Muscle layer of colon (tissue), 2 donors: ENCODE measurements at regions not wholly inside any gene's neighbourhood (a gene's known extent, or its start where the extent isn't known, plus 50 kb on each side); places are given as distances from the start of the nearest gene placed in this dataset.
A peak's percentile ranks its signal among the peaks of the same experiment; 100 is the strongest.
"Not testable (repeated sequence)": the region's sequence is repeated elsewhere in the genome, so short reads cannot be mapped to it uniquely, and the experiment has no call there.

Experiments used
- H3K27ac ChIP-seq: one replicate; pipeline ENCODE4 v1.7.0; 2013; ENCODE audit warnings: low read depth, mild to moderate bottlenecking, low read length, moderate library complexity
- H3K27me3 ChIP-seq, 2 donors: one replicate each; pipeline ENCODE4 v1.7.0; 2013; ENCODE audit warnings: low read length in 2 of 2, mild to moderate bottlenecking in 2 of 2; ENCODE audit not compliant: insufficient read depth in 2 of 2, control insufficient read depth in 1 of 2
- H3K36me3 ChIP-seq: one replicate; pipeline ENCODE4 v1.7.0; 2013; ENCODE audit warnings: mild to moderate bottlenecking, low read length; ENCODE audit not compliant: insufficient read depth
- H3K4me1 ChIP-seq: one replicate; pipeline ENCODE4 v1.7.0; 2013; ENCODE audit warnings: mild to moderate bottlenecking, low read length; ENCODE audit not compliant: insufficient read depth
- H3K4me3 ChIP-seq, 2 donors: one replicate each; pipeline ENCODE4 v1.7.0; 2013; ENCODE audit warnings: low read length in 2 of 2, low read depth in 1 of 2, mild to moderate bottlenecking in 1 of 2, moderate library complexity in 1 of 2
- H3K9ac ChIP-seq: one replicate; pipeline ENCODE4 v1.7.0; 2013; ENCODE audit warnings: low read length
- H3K9me3 ChIP-seq: one replicate; pipeline ENCODE4 v1.7.0; 2013; ENCODE audit warnings: mild to moderate bottlenecking, low read length
- donor health status: abdominal sarcoma.
- donor health status: Adenocarcinoma of cecum.

GRCh38 chr6:157748839-157749571, 74.0 kb upstream of the SNX9 start:
- H3K27me3 ChIP-seq: no peaks in the 10 kb centered on the region
- no peaks in the 10 kb centered on the region for H3K36me3 ChIP-seq
- no peak overlapping the region for H3K4me3 ChIP-seq
- H3K9ac ChIP-seq: no peak overlapping the region
- no peak overlapping the region for H3K27ac ChIP-seq
- H3K4me1 ChIP-seq: no peaks in the 10 kb centered on the region
- H3K9me3 ChIP-seq: no peaks in the 10 kb centered on the region

- H3K9ac ChIP-seq, H3K4me1 ChIP-seq, H3K36me3 ChIP-seq, H3K27me3 ChIP-seq, H3K4me3 ChIP-seq, H3K27ac ChIP-seq, H3K9me3 ChIP-seq: not testable (repeated sequence)
Measured at GRCh38 chr6:157750973-157751372, 72.1 kb upstream of the SNX9 start.

GRCh38 chr6:157751547-157752200, 71.4 kb upstream of the SNX9 start:
- Histone ChIP-seq H3K4me1 (peaks cover 7% of the 10 kb centered on the region), H3K27me3 (no peaks in the 10 kb centered on the region), H3K9me3 (no peaks in the 10 kb centered on the region), H3K4me3 (no peak overlapping the region), H3K27ac (no peak overlapping the region), H3K36me3 (no peaks in the 10 kb centered on the region), H3K9ac (no peak overlapping the region)

GRCh38 chr6:157752879-157753278, 70.2 kb upstream of the SNX9 start:
- not testable (repeated sequence) for H3K9me3 ChIP-seq, H3K9ac ChIP-seq, H3K27me3 ChIP-seq, H3K4me3 ChIP-seq, H3K36me3 ChIP-seq, H3K27ac ChIP-seq
- peaks cover 18% of the 10 kb centered on the region for H3K4me1 ChIP-seq

GRCh38 chr6:157753291-157753690, 69.8 kb upstream of the SNX9 start:
- peaks cover 18% of the 10 kb centered on the region for H3K4me1 ChIP-seq
- H3K27me3 ChIP-seq: no peaks in the 10 kb centered on the region
- no peaks in the 10 kb centered on the region for H3K36me3 ChIP-seq
- H3K9ac ChIP-seq: no peak overlapping the region
- H3K4me3 ChIP-seq: no peak overlapping the region
- H3K27ac ChIP-seq: no peak overlapping the region
- H3K9me3 ChIP-seq: no peaks in the 10 kb centered on the region

GRCh38 chr6:157753801-157754200, 69.2 kb upstream of the SNX9 start:
- not testable (repeated sequence) for H3K9me3 ChIP-seq, H3K4me3 ChIP-seq, H3K27ac ChIP-seq, H3K36me3 ChIP-seq, H3K27me3 ChIP-seq, H3K9ac ChIP-seq
- peaks cover 18% of the 10 kb centered on the region for H3K4me1 ChIP-seq

GRCh38 chr6:157754351-157754750, 68.7 kb upstream of the SNX9 start:
- H3K27ac ChIP-seq: no peak overlapping the region
- H3K36me3 ChIP-seq: no peaks in the 10 kb centered on the region
- no peaks in the 10 kb centered on the region for H3K27me3 ChIP-seq
- H3K4me1 ChIP-seq: peaks cover 18% of the 10 kb centered on the region
- H3K9me3 ChIP-seq: no peaks in the 10 kb centered on the region
- H3K9ac ChIP-seq: no peak overlapping the region
- H3K4me3 ChIP-seq: no peak overlapping the region

GRCh38 chr6:157755032-157755745, 67.9 kb upstream of the SNX9 start:
- Histone ChIP-seq H3K4me3 (no peak overlapping the region), H3K9me3 (no peaks in the 10 kb centered on the region), H3K4me1 (peaks cover 18% of the 10 kb centered on the region), H3K9ac (no peak overlapping the region), H3K36me3 (no peaks in the 10 kb centered on the region), H3K27ac (no peak overlapping the region), H3K27me3 (no peaks in the 10 kb centered on the region)

- Histone ChIP-seq H3K4me1 (peaks cover 25% of the 10 kb centered on the region), H3K9ac (no peak overlapping the region), H3K36me3 (no peaks in the 10 kb centered on the region), H3K9me3 (no peaks in the 10 kb centered on the region), H3K4me3 (no peak overlapping the region), H3K27me3 (no peaks in the 10 kb centered on the region), H3K27ac (no peak overlapping the region)
Measured at GRCh38 chr6:157755746-157756411, 67.2 kb upstream of the SNX9 start.

- Histone ChIP-seq H3K27ac (peak overlapping the region; percentile 35), H3K4me1 (peaks cover 29% of the 10 kb centered on the region), H3K36me3 (no peaks in the 10 kb centered on the region), H3K9me3 (no peaks in the 10 kb centered on the region), H3K4me3 (no peak overlapping the region), H3K27me3 (no peaks in the 10 kb centered on the region), H3K9ac (no peak overlapping the region)
Measured at GRCh38 chr6:157756708-157757429, 66.2 kb upstream of the SNX9 start.
